Fibroblast of the conjunctiva (primary cell): ENCODE measurements at regions not wholly inside any gene's neighbourhood (a gene's known extent, or its start where the extent isn't known, plus 50 kb on each side); places are given as distances from the start of the nearest gene placed in this dataset.

Experiments
- DNase-seq: peaks from one replicate; pipeline ENCODE4 v3.0.0-alpha.2; 2010; ENCODE audit warnings: low read depth

- no peak for DNase-seq
Measured at GRCh38 chr11:104655066-104655465, 243.2 kb downstream of the CASP12 start.

DNA sequence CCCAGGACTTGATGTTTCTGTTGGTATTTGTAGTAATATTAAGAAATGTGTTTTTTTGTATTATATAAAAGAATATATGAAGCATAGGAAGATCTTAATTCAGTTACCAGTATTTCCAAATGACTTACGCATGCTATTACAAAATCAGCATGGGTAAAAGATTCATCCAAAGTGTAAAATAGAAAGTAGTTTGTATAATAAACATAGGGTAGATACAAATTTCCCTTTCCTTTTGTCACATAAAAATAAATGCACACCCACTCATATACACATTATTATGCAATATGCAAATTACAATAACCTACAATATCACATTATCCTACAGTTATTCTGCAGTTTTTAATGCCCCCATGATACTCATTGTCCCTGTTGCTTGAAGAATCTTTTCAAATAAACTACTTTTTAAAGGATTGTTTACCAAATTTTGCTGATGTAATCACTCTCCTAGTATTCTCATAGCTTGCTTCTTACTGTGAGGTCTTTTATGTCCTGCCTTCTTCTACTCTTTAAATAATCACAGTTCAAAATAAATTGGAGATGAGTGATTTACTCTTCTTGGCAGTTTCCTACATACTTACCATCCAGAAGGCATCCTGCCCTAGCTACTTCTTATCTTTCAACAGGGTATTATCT lies 244.0 kb downstream of the CASP12 start:
- no peak for DNase-seq

- no peak for DNase-seq
Measured at GRCh38 chr11:104653407-104653806, 244.9 kb downstream of the CASP12 start.

- no peak for DNase-seq
Measured at GRCh38 chr11:104652996-104653395, 245.3 kb downstream of the CASP12 start.

DNA sequence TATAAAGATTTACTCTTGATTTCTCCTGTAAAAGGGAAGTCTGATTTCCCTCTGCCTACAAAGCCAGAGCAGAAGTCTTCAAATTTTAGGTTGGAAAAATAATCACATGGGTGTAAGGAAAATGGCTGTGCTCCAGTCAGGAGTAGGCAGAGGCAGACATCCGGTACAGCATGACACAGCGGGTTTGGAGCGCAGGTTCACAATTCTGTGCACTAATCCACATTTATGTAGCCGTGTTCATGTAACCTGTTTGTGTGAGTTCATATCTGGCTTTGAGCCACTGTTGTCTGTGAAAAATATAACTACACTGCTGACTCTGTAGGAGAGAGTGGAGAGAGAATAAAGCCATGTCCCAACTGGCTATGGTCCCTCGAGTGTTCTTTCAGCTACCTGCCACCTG lies 248.0 kb downstream of the CASP12 start:
- no peak for DNase-seq

DNA sequence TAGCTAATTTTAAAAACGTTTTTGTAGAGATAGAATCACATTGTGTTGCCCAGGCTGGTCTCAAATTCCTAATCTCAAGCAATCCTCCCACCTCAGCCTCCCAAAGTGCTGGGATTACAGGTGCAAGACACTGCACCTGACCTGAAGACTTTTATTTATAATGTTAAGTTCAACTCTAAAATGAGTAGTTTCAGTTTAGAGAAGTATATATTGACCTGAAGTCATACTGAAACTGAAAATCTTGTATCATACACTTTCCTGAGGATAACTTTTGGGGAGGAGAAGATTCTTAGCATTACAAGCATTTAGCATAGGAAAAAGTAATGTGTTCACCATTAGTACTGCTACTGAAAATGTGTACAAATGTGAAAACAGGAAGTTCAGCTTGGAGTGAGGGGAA lies 249.3 kb downstream of the CASP12 start:
- no peak for DNase-seq

GRCh38 chr11:104645261-104646222 lies 252.7 kb downstream of the CASP12 start:
- no peak for DNase-seq

DNA sequence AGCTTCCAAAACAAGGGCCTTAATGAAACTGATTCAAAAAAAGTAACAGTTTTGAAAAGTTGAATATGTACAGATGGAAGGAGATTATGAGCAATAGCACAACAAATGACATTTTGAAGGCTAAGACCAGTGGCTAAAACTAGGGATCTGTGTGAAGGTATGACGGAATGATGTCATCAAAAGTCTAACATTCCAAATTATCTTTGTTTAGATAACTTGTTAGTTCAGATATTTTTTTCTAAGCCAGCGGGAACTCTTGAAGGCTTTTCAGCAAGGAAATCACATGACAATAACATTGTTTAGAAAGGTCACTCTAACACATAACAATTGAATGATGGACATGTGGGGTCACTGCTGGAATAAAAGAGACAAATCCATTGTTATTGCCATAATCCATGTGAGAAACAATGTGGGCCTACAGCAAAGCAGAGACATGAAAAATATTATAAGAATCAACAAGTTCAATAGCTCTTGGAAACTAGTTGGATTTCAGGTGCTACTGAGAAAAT lies 260.5 kb downstream of the CASP12 start:
- DNase-seq = no peak

GRCh38 chr11:104633226-104633625 lies 265.0 kb downstream of the CASP12 start:
- no peak for DNase-seq

DNA sequence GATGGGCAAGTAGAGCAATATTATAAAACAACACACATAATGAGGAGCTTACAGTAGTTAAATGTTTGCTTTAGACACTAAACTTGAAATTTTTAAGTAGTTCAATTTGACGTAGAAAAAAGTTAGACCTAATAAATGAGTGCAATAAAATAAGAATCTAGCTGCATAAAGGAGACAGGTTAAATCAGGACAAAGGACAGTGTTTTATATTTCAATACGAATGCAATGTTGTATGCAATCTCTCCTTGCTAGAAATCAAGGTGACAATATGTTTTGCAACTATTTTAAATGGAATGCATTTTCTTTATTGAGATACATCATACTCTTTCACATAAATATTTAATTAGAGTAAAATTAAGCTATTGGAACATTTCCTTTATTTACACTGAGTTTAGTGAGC lies 267.9 kb downstream of the CASP12 start:
- no peak for DNase-seq

DNA sequence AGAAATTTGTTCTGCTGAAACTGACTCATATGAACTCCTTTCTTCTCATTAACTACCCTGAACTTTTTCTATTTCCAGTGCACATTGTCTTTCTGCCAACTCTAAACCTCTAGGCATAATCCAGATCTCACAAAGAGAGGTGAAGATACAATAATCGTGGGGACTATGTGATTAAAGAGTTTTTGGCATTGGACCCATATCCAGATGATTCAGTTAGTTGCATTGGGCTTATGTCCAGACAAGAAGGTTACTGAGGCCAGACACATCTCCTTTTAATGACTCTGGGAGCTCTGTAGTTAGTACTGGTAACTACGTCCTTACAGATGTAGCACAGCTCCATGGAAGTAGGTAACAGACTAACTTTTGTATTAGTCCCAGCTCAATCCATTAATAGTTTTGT lies 273.0 kb downstream of the CASP12 start:
- no peak for DNase-seq

- no peak for DNase-seq
Measured at GRCh38 chr11:104624021-104624420, 274.2 kb downstream of the CASP12 start.

- peak; percentile 17 for DNase-seq
Measured at GRCh38 chr11:104623518-104623917, 274.7 kb downstream of the CASP12 start.

DNA sequence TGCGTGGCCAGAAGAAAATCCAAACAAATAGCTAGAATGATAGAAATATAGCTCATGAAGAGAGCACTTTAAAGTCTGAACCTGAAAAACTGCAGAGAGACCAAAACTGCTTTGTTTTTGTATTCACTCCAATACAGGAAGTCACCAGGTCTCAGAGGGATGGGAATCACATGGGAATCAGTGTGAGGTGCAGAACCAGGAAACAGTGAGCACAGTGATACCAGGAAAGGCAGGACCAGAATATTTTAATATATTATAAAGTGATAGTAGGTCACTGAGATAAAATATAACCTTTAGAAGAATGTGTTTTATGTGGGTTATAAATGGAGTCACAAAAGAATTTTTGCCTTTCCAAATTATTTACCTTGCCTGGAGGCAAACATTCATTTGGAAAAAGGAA lies 277.3 kb downstream of the CASP12 start:
- DNase-seq = no peak

DNA sequence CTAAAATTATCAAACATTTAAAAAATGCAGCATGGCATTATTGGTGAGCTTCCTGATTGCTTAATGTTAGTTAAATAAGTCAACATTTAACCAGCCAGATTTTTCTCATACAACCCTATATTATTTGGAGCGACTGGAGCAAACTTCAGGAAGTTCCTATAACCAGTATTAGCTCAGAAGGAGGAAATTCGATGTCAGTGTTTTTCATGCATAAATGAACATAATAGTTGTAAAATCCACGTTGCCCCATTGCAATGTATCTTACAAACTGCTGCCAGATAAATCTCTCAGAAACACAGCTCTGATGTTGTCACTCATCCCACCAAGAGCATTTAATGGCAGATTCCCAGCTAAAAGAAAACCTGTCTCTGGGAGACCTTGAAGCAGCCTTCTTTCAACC lies 278.5 kb downstream of the CASP12 start:
- no peak for DNase-seq

- DNase-seq = no peak
Measured at GRCh38 chr11:104618954-104619353, 279.3 kb downstream of the CASP12 start.

- DNase-seq = no peak
Measured at GRCh38 chr11:104614961-104615360, 283.3 kb downstream of the CASP12 start.

DNA sequence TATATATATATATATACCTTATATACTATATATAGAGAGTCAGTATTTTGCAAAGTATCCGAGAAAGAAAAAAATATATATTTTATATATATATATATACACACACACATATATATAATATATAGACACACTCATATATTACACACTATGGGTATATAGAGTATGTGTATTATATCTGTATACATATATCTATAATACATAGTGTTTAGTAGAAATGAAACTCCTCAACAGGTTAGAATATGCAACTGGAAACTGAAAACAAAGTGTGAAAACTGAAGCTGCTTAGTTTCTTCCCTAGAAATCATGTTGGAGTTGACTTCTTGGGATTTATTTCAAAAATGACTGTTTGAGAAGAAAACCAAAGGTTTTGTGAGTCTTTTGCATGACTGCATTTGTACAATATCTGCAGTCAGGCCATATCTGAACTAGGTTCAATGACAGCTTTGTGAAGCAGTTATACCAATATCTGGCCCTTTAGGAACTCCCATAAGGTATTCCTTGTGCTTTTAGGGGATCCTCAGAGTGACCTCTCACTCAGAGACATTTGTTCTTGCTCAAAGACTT lies 284.1 kb downstream of the CASP12 start:
- DNase-seq = no peak

DNA sequence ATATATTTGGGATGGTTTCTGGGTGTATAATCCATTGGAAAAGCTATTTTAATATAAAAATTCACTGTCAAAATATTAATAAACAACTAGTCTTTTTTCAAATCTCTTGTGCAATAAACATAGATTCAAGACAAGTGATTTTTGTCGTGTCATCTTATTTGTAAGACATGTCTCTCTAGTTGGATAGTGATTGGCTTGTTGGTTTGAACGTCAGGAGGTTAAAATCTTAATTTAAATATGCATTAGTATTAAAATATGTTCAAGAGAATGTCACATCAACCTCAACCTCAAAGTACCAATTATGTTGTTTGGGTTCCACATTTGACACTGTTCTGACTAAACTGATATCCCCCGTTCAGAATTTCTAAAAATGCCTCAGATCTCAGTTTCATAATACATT lies 287.6 kb downstream of the CASP12 start:
- no peak for DNase-seq

DNA sequence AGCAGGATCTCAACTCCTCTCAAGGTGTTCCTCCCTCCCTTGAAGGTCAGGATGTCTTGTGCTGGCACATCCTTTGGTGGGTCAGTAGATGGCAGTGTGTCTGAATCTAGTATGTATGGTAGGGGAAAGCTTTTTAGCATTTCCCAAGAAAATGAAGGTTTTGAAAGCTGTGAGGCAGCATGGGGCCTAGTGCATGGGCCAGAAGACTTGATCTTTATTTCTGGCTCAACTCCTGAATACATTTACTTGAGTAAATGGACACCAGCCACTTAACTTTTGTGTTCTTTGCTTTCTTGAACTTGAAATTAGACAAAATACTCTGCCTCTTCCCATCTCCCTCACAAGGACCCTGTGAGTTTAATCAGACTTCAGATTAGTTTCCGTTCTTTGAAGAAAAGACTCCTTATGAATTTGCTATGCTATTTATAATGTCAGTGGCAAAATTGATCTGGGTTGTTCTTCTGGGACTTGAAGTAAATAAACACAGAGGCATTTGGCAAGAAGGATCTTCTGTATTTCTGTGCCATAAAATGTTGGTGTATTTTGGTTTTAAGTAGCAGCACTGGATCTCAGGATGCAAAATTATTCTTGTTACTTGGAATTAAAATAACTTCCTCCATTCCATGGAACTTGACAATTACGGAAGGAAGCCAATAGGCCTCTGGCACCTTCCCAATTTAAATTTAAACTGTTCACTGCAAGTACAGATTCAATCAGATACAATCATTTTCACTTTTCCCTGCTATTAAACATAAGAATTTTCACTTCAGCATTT lies 288.8 kb downstream of the CASP12 start:
- DNase-seq = peak; percentile 77

GRCh38 chr11:104602643-104603042 lies 295.6 kb downstream of the CASP12 start:
- no peak for DNase-seq
